ENCODE measurements at regions not wholly inside any gene's neighbourhood (a gene's known extent, or its start where the extent isn't known, plus 50 kb on each side); places are given as distances from the start of the nearest gene placed in this dataset.

DNA sequence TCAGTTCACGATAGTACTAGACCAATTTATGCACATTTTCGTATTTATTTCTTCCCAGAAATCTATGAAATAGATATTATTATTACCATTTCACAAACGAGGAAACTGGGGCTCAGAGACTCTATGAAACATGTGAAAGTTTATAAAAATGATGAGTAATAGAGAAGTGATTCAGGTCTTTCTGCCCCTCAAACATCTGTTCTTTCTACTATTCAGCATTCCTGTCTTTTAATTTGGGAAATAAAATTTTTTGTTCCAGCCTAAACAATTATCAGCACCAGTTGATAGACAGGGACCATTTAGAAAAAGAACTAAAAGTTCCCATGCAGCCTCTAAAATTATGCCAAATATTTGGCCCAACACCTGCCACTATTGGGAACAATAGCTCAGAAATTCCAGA is 585.1 kb downstream of the PTPRC start:
- TF ChIP-seq CTCF (IDR thresholded peaks at IDR 0.05; ENCODE audit: insufficient read depth, low read length, poor library complexity, severe bottlenecking) (no peak), EZH2phosphoT487 (conservative IDR thresholded peaks at IDR 0.05; ENCODE audit: low read length) (no peak)
